ENCODE measurements at regions not wholly inside any gene's neighbourhood (a gene's known extent, or its start where the extent isn't known, plus 50 kb on each side); places are given as distances from the start of the nearest gene placed in this dataset.

GRCh38 chr6:15993716-15994228 is 135.1 kb upstream of the MYLIP start:
- Mint-ChIP-seq H3K27ac (no peak overlapping the region), H3K9me3 (no peaks in the 10 kb centered on the region), H3K4me3 (no peak overlapping the region), H3K27me3 (ENCODE audit: insufficient read depth, low read depth, poor library complexity) (peaks cover 1% of the 10 kb centered on the region), H3K36me3 (ENCODE audit: low read depth) (no peaks in the 10 kb centered on the region), H3K4me1 (peaks cover 23% of the 10 kb centered on the region)
- peaks cover 14% of the 10 kb centered on the region; the same call in 1 of the 2 replicates for H3K4me1 ChIP-seq (ENCODE audit: insufficient read depth)
- no peak overlapping the region for H3K27ac ChIP-seq (ENCODE audit: low read depth)
- no peak for ATAC-seq
- no peak overlapping the region for H3K4me2 ChIP-seq
- H3K4me3 ChIP-seq = no peak overlapping the region
- no peaks in the 10 kb centered on the region for H3K27me3 ChIP-seq (ENCODE audit: insufficient read depth)
- no peaks in the 10 kb centered on the region for H3F3A ChIP-seq (replicated peaks; ENCODE audit: low read depth)
- no peak overlapping the region for H2AFZ ChIP-seq
- no peaks in the 10 kb centered on the region for H3K36me3 ChIP-seq (ENCODE audit: insufficient read depth)
- no peak for TF ChIP-seq POLR2AphosphoS5 (IDR thresholded peaks at IDR 0.05; ENCODE audit: low read depth)
- TF ChIP-seq ZNF114 (CRISPR knock-in tag; IDR thresholded peaks at IDR 0.05) = no peak
- TF ChIP-seq JUNB (IDR thresholded peaks at IDR 0.05; ENCODE audit: unreplicated experiment) = no peak
- no peak for TF ChIP-seq NANOG (IDR thresholded peaks at IDR 0.05; ENCODE audit: borderline replicate concordance)
- no peak for DNase-seq (ENCODE audit: low spot score)
- H3K9me2 ChIP-seq (ENCODE audit: insufficient read depth) = no peaks in the 10 kb centered on the region
- no peaks in the 10 kb centered on the region for H4K20me1 ChIP-seq (replicated peaks; ENCODE audit: insufficient read depth)
- H3K79me2 ChIP-seq (replicated peaks; ENCODE audit: insufficient read depth) = no peaks in the 10 kb centered on the region

GRCh38 chr6:15990179-15990578 is 138.7 kb upstream of the MYLIP start:
- H3K27me3 Mint-ChIP-seq (ENCODE audit: insufficient read depth, low read depth, poor library complexity) = peaks cover 1% of the 10 kb centered on the region
- Histone ChIP-seq H3F3A (replicated peaks; ENCODE audit: low read depth) (no peaks in the 10 kb centered on the region), H3K27me3 (ENCODE audit: insufficient read depth) (no peaks in the 10 kb centered on the region), H3K4me1 (ENCODE audit: insufficient read depth) (no peaks in the 10 kb centered on the region), H3K4me3 (no peak overlapping the region), H4K20me1 (replicated peaks; ENCODE audit: insufficient read depth) (no peaks in the 10 kb centered on the region), H3K79me2 (replicated peaks; ENCODE audit: insufficient read depth) (no peaks in the 10 kb centered on the region), H3K36me3 (ENCODE audit: insufficient read depth) (no peaks in the 10 kb centered on the region), H3K27ac (ENCODE audit: low read depth) (no peak overlapping the region), H3K4me2 (no peak overlapping the region), H3K9me2 (ENCODE audit: insufficient read depth) (no peaks in the 10 kb centered on the region), H2AFZ (no peak overlapping the region)
- no peaks in the 10 kb centered on the region for H3K36me3 Mint-ChIP-seq (ENCODE audit: low read depth)
- DNase-seq (ENCODE audit: low spot score) (no peak), ATAC-seq (no peak)
- no peak overlapping the region for H3K27ac Mint-ChIP-seq
- peaks cover 18% of the 10 kb centered on the region for H3K4me1 Mint-ChIP-seq
- no peak overlapping the region for H3K4me3 Mint-ChIP-seq
- H3K9me3 Mint-ChIP-seq = no peaks in the 10 kb centered on the region
- no peak for TF ChIP-seq CTCF (conservative IDR thresholded peaks at IDR 0.05; ENCODE audit: low read depth in 2 of 2)
- TF ChIP-seq ZNF114 (CRISPR knock-in tag; IDR thresholded peaks at IDR 0.05) = no peak

- no peak for TF ChIP-seq REST (IDR thresholded peaks at IDR 0.05; ENCODE audit: unreplicated experiment)
- no peaks in the 10 kb centered on the region for H3K9me2 ChIP-seq (ENCODE audit: insufficient read depth)
- Mint-ChIP-seq H3K27me3 (ENCODE audit: insufficient read depth, low read depth, poor library complexity) (peaks cover 1% of the 10 kb centered on the region), H3K4me3 (no peak overlapping the region), H3K27ac (no peak overlapping the region), H3K36me3 (ENCODE audit: low read depth) (no peaks in the 10 kb centered on the region), H3K9me3 (no peaks in the 10 kb centered on the region), H3K4me1 (peaks cover 18% of the 10 kb centered on the region)
- no peaks in the 10 kb centered on the region for H3F3A ChIP-seq (replicated peaks; ENCODE audit: low read depth)
- H3K4me2 ChIP-seq = no peak overlapping the region
- H4K20me1 ChIP-seq (replicated peaks; ENCODE audit: insufficient read depth) = no peaks in the 10 kb centered on the region
- H2AFZ ChIP-seq = no peak overlapping the region
- H3K4me3 ChIP-seq = no peak overlapping the region
- no peak for DNase-seq (ENCODE audit: low spot score)
- H3K79me2 ChIP-seq (replicated peaks; ENCODE audit: insufficient read depth) = no peaks in the 10 kb centered on the region
- no peak overlapping the region for H3K27ac ChIP-seq (ENCODE audit: low read depth)
- no peaks in the 10 kb centered on the region for H3K36me3 ChIP-seq (ENCODE audit: insufficient read depth)
- H3K4me1 ChIP-seq (ENCODE audit: insufficient read depth) = no peaks in the 10 kb centered on the region
- H3K27me3 ChIP-seq (ENCODE audit: insufficient read depth) = no peaks in the 10 kb centered on the region
- no peak for ATAC-seq
These were observed 139.5 kb upstream of the MYLIP start for GRCh38 chr6:15989397-15989796.
